ENCODE measurements at regions not wholly inside any gene's neighbourhood (a gene's known extent, or its start where the extent isn't known, plus 50 kb on each side); places are given as distances from the start of the nearest gene placed in this dataset.
A peak's percentile ranks its signal among the peaks of the same experiment; 100 is the strongest.
"Not testable (repeated sequence)": the region's sequence is repeated elsewhere in the genome, so short reads cannot be mapped to it uniquely, and the experiment has no call there.

DNA sequence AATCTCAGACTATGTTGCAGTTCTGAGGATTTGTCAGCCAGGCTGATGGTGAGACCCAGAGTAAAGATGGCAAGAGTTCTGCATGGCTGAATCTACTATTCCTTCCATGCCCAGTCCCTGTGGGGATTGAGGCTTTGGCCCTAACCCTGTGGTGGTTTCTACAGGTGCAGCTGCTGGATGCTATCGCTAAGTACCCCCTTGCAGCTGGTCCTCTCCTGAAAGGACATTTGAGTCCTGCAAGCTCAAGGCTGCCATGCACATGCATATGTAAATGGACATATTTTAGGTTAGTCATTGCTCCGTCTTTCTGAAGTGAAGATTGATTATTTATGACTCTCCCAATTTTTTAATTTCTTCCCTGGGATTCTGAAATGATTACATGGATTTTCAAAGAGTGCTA is 1122.2 kb upstream of the CELF2 start:
- DNase-seq = no peak

DNA sequence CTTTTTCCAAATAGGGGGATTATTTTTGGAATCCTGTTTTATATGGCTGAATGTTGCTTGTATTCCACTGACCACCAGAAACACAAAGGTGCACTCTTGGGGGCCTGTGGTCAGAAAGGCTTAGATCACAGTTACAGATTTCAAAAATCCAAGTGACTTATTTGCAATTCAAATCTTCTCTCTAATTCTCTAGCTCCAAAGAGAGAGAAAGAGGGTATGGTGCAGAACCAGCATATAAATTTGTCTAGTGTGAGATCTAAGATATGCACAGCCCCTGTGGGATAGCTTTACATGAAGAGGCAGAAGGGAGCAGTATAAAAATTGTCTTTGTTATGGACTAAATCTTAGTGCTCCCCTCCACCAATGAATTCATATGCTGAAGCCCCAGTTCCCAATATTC is 1121.7 kb upstream of the CELF2 start:
- no peak for DNase-seq

DNA sequence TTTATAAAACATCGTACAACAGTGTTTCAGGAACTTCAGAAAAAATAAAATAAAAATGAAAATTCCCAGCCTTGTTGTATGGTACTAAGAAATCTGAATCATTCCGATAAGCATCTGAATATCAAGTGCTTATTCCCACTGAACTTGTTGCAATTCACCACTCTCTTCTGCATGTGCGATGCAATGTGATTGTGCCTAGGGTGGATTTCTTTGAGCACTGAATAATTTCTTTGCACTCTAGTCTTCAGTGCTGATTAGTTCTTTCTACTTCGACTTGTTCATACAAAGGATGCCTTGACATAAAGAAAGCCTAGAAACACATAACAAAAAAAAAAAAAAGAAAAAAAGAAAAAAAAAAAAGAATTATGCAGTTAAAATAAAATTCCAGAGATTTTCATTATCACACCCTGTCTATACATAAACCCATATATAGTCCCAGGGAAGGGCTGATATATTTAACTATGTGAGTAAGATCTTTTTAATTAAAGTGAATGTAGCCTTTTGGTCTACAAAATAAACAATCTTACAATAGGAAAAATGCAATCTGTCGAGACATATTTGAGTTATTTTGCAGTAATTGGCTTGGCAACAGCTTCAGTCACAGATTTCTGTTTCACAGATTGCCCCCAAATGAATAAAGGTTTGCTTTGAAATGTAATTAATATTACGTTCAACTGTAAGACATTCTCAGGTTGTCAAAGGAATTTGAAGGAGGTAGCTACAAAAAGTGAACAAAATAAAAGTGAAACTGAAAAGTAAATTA is 1118.9 kb upstream of the CELF2 start:
- no peak for DNase-seq

DNA sequence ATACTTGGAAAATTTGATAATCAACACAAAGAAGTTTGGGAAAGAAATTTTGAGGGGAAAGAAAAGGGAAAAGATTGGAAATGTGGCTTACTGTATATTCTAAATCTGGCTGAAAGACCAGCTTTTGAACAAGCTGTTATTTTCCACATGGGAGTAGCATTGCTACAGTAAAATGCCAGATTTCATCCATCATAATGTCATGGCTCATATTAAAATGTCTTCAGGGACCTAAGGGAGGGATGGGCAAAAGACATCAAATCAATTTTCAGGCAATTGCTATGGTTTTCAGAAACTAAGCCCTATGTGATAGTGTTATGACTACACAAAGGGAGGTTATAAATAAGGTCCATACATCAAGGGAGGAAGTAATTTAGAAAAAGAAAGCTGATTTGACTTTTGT is 1116.9 kb upstream of the CELF2 start:
- no peak for DNase-seq

DNA sequence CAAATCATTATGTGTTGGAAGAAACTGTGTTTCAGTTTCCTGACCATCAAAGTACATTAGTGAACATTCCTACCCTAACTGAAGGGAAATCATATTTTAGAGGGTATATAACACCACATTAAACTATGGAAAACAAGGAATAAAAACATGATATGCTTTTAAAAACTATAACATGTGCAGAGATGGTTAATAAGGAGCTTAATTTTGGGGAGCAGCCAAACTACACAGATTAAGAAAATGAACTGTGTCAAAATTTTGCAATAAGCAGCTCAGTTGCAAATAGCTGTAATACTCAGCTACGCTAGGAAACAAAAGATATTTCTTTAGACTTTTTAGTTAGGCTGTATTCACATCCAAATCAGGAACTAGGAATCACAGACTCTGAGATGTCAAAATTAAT is 1115.7 kb upstream of the CELF2 start:
- DNase-seq = no peak

DNA sequence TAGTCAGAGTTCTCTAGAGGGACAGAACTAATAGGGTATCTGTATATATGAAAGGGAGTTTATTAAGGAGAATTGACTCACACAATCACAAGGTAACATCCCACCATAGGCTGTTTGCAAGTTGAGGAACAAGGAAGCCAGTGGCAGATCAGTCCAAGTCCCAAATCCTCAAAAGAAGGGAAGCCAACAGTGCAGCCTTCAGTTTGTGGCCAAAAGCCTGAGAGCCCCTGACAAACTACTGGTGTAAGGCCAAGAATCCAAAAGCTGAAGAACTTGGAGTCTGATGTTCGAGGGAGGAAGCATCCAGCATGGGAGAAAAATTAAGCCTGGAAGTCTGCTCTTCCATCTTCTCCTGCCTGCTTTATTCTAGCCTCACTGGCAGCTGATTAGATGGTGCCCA is 1107.2 kb upstream of the CELF2 start:
- DNase-seq = no peak

DNA sequence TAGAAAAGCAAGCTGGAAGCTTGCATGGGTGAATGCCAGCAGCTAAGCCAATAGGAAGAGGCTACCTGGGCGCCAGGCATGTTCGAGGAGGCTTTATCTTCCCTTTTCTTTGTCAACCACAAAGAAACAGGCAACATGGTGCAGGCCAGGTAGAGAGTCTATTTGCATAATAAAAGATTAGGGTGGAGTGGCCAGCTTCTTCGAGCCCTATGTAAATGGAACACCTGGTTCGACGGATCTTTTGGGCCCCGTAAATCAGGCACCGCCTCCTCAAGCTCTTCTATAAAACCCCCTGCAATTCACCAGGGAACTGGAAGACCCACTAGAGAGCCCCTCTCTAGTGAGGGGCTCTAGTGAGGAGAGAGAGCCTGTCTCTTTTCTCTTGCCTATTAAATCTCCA is 1106.2 kb upstream of the CELF2 start:
- DNase-seq = no peak

DNA sequence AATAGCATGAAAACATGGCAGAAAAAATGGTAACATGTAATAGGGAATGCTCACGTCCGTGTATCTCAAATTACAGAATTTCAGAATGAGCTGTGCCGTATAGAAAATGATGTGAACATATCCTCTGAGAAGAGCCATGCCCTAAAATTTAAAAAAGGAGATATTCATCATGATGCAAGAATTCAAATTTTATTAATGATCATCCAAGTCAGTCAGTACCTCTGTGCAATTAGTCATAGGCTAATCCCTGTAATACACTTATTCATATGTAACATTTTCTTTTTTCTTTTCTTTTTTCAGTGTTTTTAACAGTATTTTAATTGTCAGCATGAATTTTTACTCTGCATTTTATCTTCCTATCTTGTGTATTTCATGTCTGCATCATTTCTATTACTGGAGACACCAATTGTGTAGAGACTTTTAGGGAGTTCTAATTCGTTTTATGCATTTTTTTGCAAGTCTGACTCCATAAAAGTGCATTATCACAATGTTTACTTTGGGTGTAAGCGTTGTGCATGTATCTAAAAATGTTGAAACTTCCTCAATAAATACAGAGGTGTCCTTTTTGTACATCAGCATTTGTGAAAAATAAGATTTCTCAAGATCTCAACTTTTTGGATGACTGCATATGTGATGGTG is 1103.7 kb upstream of the CELF2 start:
- DNase-seq = no peak

DNA sequence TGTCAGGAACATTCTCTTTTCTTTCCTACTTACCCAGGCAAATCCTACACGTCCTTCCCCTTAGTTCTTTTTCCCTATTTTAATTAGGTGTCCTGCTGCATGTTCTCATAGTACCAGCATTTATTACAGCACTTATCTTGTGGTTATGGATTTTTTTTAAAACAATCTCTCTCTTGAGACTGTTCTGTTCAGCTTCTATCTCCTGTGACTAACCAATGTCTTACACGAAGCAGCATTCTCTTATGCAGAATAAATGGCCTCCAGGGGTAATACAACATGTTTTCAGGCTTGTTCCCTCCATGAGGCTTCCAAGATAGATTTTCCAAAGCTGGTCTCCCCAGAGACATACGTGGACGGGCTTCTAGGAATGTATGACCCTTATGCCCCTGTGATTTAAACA is 1096.1 kb upstream of the CELF2 start:
- DNase-seq = no peak

DNA sequence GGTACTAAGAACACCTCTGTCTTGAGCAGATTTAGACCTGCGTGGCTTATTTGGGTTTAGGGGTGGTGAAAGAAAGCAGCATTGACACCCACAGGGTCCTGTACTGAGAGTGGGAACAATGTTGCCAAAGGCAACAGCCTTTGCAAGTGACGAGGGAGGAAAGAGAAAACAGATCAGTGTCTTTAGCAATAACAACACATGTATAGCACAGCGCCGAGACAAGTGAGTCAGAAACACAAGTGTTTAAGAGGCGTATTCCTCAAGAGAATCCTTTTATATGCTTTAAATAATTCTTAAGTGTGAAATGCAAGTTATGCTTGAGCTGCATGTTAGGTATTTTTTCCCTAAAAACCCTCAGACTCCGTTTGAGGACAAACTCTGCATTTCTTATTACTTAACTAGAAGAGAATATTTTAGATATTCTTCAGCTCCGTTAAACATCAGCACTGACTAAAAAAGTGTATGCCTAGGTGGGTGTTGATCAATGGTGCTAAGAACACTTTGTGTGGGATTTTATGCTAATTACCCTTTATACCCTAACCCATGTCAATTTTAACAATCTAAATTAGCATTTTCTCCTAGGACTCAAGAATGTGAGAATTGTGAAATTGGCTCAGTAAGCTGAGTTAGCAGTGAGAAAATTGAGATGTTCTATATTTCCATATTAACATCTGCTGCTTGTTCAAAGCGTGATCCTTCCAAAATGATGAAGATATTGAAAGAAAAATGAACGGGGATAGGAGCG is 1095.4 kb upstream of the CELF2 start:
- DNase-seq = no peak

DNA sequence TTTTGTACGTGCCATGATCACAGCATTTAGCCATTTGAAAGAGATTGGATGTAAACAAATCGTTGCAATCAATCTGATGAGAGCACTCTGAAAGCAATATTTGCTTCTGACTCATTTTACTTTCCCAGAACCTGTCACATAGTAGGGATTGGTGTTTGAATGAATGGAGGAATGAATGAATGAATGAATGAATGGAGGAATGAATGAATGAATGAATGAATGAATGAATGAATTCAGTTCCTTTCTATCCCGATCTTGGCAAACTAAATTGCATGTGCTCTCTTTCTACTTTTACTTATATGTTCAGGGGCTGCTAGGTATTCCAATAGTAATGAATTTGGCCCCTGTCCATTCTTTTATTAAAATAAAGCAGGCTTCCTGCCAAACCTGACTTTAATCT is 1091.7 kb upstream of the CELF2 start:
- no peak for DNase-seq

DNA sequence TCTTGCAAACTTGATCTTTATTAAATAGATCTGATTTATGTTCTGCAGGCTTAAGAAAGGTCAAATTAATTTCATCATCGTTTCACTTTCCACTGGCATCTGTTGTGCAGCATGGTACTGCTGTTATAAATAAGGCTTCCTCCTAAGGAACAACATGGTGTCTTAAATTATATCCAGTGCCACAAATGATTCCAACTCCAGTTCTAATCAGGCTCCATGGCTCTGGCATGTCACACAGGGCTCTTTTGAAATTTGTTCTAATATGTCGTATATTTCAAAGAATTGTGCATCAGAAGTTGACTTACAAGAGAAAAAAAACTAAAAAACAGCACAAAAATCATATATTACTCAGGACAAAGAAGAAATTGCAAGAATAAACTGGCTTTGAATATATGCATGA is 1090.8 kb upstream of the CELF2 start:
- no peak for DNase-seq

DNA sequence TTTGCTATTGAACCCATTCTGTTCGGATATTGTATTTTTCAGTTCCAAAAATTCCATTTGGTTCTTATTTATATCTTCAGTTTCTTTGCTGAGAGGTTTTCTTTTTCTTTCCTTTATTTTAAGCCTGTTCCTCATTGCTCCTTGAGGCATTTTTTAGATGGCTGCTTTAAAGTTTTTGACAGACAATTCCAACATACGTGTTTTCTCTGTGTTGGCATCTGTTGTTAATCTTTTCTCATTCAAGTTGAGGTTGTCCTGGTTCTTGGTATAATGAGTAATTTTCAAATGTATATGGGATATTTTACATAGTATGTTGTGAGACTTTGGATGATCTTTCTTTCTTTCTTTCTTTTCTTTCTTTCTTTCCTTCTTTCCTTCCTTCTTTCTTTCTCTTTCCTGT is 1078.0 kb upstream of the CELF2 start:
- DNase-seq = no peak

DNA sequence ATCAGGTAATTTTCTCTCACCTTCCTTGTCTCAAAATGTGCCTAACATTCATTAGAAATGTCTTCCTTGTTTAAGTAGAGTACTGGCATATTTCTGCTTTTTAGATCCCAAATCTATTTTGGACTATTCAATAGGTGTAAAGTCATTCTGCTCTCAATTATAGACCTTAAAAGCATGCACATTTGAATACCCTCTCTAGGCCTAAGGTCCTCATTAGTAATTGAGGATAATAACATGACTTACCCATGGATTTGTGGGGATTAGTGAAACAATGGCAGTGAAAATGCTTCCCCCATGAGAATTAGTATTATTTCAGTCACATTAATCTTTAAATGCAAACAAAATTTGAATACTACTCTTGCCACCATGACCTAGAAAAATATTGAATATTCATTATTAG is 1073.0 kb upstream of the CELF2 start:
- no peak for DNase-seq

DNA sequence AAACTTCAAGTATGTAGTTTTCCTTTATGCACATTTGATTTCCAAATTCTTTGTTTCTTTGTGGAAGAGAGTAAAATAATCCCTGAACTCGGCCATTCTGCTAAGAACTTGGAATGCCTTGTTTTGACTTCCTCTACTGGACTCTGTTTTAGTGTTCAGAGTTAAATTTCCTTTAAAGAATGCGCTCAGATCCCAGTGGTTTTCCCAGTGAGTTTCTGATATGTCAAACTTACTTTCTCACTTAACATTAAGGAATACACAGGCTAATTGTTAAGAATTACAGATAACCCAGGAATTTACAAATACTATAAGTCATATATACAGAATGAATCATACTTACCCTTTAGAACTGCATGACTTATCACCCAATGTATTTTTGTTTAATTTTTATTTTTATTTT is 1067.6 kb upstream of the CELF2 start:
- DNase-seq = peak; percentile 49

DNA sequence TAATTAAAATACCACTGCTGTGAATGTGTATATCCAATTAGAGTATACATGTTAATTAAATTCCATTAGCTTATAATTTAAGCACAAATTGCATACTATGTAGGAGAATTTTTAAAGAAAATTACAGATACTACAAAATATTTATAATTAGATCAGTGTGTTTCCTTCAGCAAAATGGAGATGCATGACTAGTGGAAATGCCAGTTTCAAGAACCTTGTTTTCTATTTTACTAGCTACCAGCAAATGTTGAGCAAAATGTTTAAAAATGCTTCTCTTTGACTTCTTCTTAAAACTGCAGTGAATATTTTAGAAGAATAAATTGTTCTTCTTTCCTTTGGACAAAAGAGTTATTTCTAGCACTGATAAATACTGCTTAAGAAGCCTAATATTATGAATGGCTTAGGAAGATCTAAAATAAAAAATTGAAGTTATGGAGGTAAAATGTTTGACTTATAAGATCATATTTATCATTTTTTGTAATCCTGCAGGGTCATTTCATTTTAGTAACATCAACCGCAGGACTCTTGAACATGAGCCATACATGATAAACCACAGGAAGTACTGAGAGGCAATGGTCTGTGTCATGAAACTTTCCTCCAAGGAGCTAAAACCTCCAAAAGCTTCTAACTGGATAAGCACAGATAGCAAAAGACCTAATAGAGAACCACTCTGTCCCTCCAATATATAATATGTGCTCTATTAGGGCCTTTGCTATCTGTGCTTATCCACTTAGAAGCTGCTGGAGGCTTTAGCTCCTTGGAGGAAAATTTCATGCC is 1066.0 kb upstream of the CELF2 start:
- peak; percentile 78 for DNase-seq

DNA sequence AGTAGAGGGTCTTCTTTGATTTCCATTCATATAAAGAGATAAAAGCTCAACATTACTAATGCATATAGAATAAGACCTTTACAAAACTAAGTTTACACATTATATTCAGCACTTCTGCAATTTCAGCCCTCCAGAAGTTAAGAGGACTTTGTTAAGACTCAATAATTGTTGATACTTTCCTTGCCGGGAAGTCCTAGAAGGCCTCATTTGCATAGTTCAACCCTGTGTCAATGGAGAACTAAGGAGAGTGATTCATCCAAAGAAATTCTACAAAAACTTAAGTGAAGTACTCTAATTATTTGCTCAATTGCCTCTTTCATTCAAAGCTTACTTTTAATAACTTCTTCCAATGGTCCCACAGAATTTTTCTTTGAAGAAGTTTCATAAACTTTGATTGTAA is 1060.3 kb upstream of the CELF2 start:
- DNase-seq = peak; percentile 81

DNA sequence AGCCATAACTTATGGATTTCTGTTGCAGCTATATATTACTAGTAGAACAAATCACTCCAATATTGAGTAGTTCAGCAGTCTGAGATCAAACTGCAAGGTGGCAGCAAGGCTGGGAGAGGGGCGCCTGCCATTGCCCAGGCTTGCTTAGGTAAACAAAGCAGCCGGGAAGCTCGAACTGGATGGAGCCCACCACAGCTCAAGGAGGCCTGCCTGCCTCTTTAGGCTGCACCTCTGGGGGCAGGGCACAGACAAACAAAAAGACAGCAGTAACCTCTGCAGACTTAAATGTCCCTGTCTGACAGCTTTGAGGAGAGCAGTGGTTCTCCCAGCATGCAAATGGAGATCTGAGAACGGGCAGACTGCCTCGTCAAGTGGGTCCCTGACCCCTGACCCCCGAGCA is 1059.8 kb upstream of the CELF2 start:
- not testable (repeated sequence) for DNase-seq

DNA sequence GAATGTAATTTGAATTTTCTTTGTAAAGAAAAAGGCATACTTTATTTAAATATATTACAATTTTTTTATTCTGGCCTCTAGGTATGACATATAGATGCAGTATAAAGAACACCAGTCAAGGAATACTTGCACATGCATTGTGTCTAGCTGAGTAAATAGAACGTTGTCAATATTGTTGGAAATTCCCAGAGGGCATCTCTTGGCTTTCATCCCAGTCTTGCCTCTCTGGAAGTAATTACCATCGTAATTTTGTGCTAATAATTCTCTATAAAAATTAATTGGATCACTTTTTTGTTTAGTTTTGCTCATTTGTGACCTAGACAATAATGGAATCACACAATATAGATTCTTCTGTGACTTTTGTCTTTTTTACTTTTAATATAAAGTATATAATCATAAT is 1052.3 kb upstream of the CELF2 start:
- no peak for DNase-seq

DNA sequence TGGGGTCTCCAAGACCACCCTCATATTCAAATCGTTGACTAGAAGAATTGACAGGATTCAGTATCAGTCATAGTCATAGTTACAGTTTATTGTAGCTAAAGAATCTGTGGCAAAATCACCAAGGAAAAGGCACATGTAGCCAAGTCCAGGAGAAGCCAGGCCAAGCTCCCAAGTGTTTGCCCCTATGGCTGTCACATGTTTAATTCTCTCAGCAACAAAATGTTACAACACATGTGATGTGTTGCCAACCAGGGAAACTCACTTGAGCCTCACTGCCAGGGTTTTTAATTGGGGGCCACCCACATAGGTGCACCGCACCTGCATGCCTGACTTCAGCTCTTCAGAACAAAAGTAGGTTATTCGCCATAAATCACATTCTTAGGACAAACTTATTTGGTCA is 1030.9 kb upstream of the CELF2 start:
- DNase-seq = no peak

DNA sequence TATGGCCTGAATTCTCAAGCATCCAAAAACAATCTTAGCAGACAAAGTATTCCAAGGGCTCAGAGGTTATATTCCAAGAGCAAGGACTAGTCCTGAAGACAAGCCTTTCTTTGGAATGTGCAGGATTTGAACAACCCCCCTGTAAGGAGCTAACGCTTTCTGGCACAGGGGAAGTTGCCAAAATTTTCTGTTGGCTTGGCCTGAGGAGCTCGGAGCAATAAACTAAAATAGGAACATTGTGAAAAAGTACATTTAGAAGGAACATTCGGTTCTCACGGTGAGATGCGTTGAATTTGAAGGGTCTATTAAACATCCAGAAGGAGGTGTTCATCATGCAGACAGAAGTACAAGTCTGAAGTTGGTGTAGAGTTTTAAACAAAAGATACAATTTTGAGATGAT is 1030.5 kb upstream of the CELF2 start:
- DNase-seq = no peak

DNA sequence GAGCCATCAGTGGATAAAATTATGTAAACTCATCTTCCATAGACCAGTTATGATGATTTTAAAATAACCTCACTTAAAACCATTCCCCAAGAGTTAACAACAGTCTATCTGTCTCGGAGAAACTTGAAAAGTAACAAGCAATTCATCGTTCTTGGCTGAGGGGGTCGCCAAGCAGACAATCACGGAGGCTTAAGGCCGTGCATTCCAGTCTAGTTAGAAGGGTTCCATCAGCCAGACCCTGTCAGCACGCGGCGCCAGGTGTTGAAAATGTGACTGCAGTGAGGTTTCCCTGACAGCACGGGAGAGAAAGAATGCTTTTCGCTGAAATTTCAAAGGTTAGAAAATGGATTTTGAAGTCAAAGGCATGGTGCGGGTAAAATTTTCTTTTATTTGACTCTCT is 1025.0 kb upstream of the CELF2 start:
- peak; percentile 5 for DNase-seq

DNA sequence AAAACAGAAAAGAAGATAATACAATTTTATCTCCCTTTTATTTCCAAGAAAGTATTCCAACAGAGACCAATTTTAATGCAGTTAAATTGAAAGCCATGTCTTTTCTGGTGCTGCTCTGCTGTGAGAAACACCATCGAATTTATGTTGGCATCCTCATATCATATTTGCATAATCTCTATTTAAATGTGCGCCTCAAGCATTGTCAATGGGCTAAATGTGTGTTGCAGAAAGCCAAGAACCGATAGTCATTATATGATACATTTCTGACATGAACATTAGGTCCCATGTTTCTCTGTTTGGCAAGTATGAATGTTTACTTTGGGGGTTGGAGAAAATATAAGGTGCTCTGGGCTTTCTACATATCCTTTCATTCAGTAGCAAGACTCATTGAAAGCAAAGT is 1023.5 kb upstream of the CELF2 start:
- DNase-seq = no peak

Data from fibroblast of skin of scalp (primary cell).